Pancreas (tissue), 10 donors: ENCODE measurements at regions not wholly inside any gene's neighbourhood (a gene's known extent, or its start where the extent isn't known, plus 50 kb on each side); places are given as distances from the start of the nearest gene placed in this dataset.

Source experiments
- ATAC-seq, 4 donors: fragments of 200-7000 bp; cut with Tn5 transposase; one replicate each; pipeline versions ENCODE4 v1.8.0 to v1.9.1; 2020; ENCODE audit warnings: mild to moderate bottlenecking in 4 of 4, moderate library complexity in 4 of 4
- DNase-seq, 6 donors: peaks; one replicate each; pipeline ENCODE4 v3.0.0-alpha.2; 2020
- FAIRE-seq: peaks from 2 replicates; lab custom pipeline; 2012; peaks lifted over from hg19 to GRCh38; lab: Jason Lieb, UNC
- H3K27ac ChIP-seq, 4 donors: fragments of 200-600 bp; sonication (generic); 1 replicate in 3 of 4; 2 replicates in 1 of 4; pipeline versions ENCODE4 v1.5.0 to v1.8.0; 2020
- H3K27me3 ChIP-seq, 4 donors: fragments of 200-600 bp; one replicate each; pipeline ENCODE4 v1.8.0; 2021
- H3K36me3 ChIP-seq, 3 donors: fragments of 200-600 bp; sonication (generic) in 1 of 3; one replicate each; pipeline versions ENCODE4 v1.5.0 to v1.8.0; 2020 to 2021
- H3K4me1 ChIP-seq, 3 donors: fragments of 200-600 bp; one replicate each; pipeline ENCODE4 v1.8.0; 2021
- H3K4me3 ChIP-seq, 4 donors: fragments of 200-600 bp; sonication (generic) in 2 of 4; one replicate each; pipeline versions ENCODE4 v1.5.0 to v1.8.0; 2020 to 2021
- H3K9me3 ChIP-seq, 4 donors: fragments of 200-600 bp; one replicate each; pipeline ENCODE4 v1.8.0; 2021
- WGBS, 2 donors: extraction: QIAGEN DNeasy Blood & Tissue Kit; methylation state at CpG; one replicate each; pipeline ENCODE4 v1.1.7; 2013; 5-methylcytosine and 5-hydroxymethylcytosine counted together
- intact Hi-C, 3 donors: fragments of 100-400 bp; cut with DNase I; formaldehyde crosslinking; loops; one replicate each; pipeline versions ENCODE4 v1.11.1 to v1.14.2; 2022
- TF ChIP-seq, protein P1 (sequence below), 4 donors: fragments of 200-600 bp; sonication (generic) in 3 of 4; IDR thresholded peaks; one replicate each; pipeline versions ENCODE4 v1.5.0 to v1.8.0; 2021; ENCODE audit warnings: antibody characterized with exemption in 4 of 4
- donor health status: healthy with polysubstance abuse.
- donor health status: DM: no; HTN: no; CAD: no; lungs with moderate emphysema.
- donor health status: DM: no; HTN: no; CAD: no.
- donor health status: control.
- donor health status: control.
- donor health status: Bipolar disorder and iron deficiency.
- donor health status: DM: yes; HTN: yes; CAD: no.
- donor health status: DM: no; HTN: no; CAD: no.
- donor health status: DM: no; HTN: no; CAD: no.
- donor health status: DM: yes; HTN: yes; CAD: no.

DNA sequence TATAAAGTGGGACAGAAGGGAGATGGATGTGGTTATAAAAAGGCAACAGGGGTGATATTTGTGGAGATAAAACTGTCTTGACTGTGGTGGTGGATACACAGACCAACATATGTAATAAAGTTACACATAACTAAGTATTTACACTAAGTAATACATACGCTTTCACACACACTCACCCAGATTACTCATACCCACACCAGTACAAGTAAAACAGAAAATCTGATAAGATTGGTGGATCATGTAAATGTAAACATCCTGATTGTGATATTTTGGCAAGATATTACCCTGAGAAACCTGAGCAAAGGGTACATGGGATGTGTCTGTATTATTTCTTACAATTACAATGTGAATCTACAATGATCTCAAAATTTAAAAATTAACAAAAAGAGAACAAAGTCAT, 53.3 kb upstream of the SLIT3 start:
- FAIRE-seq = no peak

DNA sequence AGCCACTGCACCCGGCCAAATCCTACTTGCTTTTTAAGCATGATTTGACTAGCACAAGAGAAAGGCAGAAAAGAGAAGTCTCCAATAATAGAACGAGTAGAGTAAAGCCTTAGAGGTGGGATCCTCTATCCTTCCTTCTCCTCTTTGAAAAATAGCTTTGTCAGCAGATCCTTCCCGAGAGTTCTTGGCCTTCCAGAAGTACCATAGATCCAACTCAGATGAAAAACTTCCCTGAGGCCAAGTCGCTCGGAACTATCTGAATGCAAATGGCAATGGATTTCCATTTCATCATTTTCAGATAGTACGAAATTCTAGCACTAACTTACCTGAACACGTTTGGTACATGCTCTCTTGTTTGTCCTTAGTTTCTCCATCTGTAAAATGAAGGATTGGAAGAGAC, 52.0 kb upstream of the SLIT3 start:
- TF ChIP-seq, protein P1, sequence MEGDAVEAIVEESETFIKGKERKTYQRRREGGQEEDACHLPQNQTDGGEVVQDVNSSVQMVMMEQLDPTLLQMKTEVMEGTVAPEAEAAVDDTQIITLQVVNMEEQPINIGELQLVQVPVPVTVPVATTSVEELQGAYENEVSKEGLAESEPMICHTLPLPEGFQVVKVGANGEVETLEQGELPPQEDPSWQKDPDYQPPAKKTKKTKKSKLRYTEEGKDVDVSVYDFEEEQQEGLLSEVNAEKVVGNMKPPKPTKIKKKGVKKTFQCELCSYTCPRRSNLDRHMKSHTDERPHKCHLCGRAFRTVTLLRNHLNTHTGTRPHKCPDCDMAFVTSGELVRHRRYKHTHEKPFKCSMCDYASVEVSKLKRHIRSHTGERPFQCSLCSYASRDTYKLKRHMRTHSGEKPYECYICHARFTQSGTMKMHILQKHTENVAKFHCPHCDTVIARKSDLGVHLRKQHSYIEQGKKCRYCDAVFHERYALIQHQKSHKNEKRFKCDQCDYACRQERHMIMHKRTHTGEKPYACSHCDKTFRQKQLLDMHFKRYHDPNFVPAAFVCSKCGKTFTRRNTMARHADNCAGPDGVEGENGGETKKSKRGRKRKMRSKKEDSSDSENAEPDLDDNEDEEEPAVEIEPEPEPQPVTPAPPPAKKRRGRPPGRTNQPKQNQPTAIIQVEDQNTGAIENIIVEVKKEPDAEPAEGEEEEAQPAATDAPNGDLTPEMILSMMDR (IDR thresholded peaks at IDR 0.05) = no peak
- no peaks in the 10 kb centered on the region for H3K9me3 ChIP-seq
- H3K36me3 ChIP-seq = no peaks in the 10 kb centered on the region
- no peak overlapping the region for H3K4me3 ChIP-seq
- ATAC-seq (no peak), FAIRE-seq (no peak), DNase-seq (no peak)
- 67 to 81% methylated on average over 7 of the region's 7 CpGs for WGBS, 2 donors
- intact Hi-C loops = no loop called here
- no peaks in the 10 kb centered on the region for H3K27me3 ChIP-seq
- no peaks in the 10 kb centered on the region for H3K4me1 ChIP-seq
- H3K27ac ChIP-seq = no peak overlapping the region

More for the DNA sequence above, 53.3 kb upstream of the SLIT3 start:
- Histone ChIP-seq H3K27ac (no peak overlapping the region), H3K27me3 (no peaks in the 10 kb centered on the region), H3K4me3 (no peak overlapping the region), H3K4me1 (no peaks in the 10 kb centered on the region), H3K36me3 (no peaks in the 10 kb centered on the region), H3K9me3 (no peaks in the 10 kb centered on the region)
- TF ChIP-seq, protein P1 (IDR thresholded peaks at IDR 0.05) = no peak
- no peak for DNase-seq
- WGBS, 2 donors = 60 to 62% methylated on average over 1 of the region's 1 CpG
- ATAC-seq = no peak
- intact Hi-C loops = no loop called here

DNA sequence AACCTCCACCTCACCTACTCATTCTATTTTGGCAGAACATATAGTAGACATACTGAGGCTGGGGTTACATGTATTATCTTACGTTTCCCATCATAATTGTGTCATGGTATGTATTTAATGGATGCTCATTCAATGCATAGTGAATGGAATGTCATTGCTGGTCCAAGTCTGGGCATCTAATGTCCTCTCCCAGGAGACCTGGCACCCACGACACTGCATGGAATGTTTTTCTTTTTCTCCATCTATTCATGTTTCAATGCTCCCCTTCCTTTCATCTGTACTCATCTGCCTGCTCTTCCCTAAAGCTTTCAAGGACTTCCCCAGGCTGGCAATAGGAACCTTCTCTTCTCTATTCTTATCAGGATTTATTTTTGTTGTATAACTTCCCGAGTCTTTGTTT, 50.8 kb upstream of the SLIT3 start:
- Histone ChIP-seq H3K27me3 (no peaks in the 10 kb centered on the region), H3K27ac (no peak overlapping the region), H3K9me3 (no peaks in the 10 kb centered on the region), H3K4me1 (no peaks in the 10 kb centered on the region), H3K36me3 (no peaks in the 10 kb centered on the region), H3K4me3 (no peak overlapping the region)
- 56 to 73% methylated on average over 3 of the region's 3 CpGs for WGBS, 2 donors
- ATAC-seq = no peak
- no peak for DNase-seq
- intact Hi-C loops = no loop called here
- FAIRE-seq = no peak
- TF ChIP-seq, protein P1 (IDR thresholded peaks at IDR 0.05) = no peak

DNA sequence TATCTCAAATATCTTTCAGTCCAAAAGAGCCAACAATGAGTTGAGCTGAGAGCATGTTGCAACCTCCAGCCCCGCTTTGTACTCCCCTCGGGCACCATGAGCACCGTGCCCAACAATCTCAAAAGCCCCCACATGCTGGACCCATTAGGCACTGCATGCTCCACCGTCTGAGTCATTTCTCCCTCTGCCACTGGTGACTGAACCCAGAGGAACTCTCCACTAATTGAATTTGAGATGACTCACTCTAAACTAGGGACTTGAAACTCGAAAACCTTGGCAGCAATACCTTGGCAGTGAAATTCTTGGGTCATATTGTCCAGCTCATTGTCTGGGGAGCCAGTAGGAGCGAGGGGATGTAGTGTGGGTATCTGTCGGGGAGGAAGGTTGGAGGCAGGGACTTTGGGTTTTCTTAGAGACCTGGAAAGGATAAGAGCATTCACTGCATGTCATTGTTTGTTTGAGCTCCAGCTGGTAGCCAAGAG, 49.9 kb upstream of the SLIT3 start:
- TF ChIP-seq, protein P1 (IDR thresholded peaks at IDR 0.05) = no peak
- 50 to 59% methylated on average over 7 of the region's 7 CpGs for WGBS, 2 donors
- H3K9me3 ChIP-seq = no peaks in the 10 kb centered on the region
- FAIRE-seq (no peak), DNase-seq (peak in 2 of 6 donors; percentile 8 to 13), ATAC-seq (peak in 2 of 4 donors; percentile 55 to 69)
- H3K27me3 ChIP-seq = no peaks in the 10 kb centered on the region
- intact Hi-C loops = no loop called here
- H3K4me3 ChIP-seq = no peak overlapping the region
- no peak overlapping the region for H3K27ac ChIP-seq
- no peaks in the 10 kb centered on the region for H3K4me1 ChIP-seq
- H3K36me3 ChIP-seq = no peaks in the 10 kb centered on the region
